GM19238 (cell line): ENCODE measurements at regions not wholly inside any gene's neighbourhood (a gene's known extent, or its start where the extent isn't known, plus 50 kb on each side); places are given as distances from the start of the nearest gene placed in this dataset.
A peak's percentile ranks its signal among the peaks of the same experiment; 100 is the strongest.

ENCODE experiments used
- DNase-seq: peaks from one replicate; pipeline ENCODE4 v3.0.0; 2011; ENCODE audit warnings: low spot score; ENCODE audit not compliant: insufficient read length

- DNase-seq = no peak
These were observed 121.9 kb downstream of the RPLP1 start for GRCh38 chr15:69574506-69574905.

DNA sequence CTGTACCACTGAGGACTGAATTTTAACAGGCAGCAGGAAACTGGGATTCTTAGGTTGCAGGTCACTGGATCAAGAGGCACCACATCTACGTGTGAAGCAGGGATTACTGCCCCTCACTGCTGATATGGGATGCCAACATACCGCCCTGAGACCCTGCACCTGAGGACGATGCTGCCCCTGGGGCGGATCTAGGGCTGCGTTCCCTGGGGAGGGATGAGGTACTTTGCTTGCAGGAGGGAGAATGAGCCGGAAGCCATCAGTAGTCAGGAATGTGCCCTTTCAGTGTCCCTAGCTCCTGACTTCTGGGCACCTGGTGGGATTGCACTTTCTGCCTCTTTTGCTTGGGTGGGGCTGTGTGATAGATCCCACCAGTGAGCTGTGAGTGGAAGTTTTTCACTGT is 122.8 kb downstream of the RPLP1 start:
- DNase-seq = no peak

DNA sequence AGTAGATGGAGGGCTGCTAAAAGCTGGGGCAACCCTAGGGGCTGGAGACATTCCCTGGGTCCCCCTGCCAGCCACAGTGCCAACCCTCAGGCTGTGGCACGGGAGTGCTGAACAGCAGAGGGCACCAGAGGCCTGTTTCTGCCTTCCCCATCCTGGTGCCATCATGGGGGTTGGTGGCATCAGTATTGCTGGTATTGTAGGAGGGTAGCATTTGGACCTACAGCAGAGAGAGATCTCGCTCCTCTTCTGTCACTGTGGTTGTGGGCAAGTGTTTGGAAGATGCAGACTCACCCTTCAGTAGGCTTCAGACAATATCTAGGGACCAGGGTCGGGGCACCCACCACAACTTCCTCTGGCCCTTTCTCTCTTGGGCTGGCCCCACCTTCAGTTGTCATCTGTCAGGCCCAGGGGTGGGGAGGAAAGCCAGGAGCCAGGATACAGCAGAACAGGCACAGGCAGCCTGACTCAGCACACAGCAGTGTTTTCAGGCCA is 123.5 kb downstream of the RPLP1 start:
- peak; percentile 25 for DNase-seq

GRCh38 chr15:69576948-69577351 is 124.3 kb downstream of the RPLP1 start:
- no peak for DNase-seq

GRCh38 chr15:69577397-69577796 is 124.8 kb downstream of the RPLP1 start:
- no peak for DNase-seq

- DNase-seq = no peak
These were observed 125.6 kb downstream of the RPLP1 start for GRCh38 chr15:69578252-69578651.

DNA sequence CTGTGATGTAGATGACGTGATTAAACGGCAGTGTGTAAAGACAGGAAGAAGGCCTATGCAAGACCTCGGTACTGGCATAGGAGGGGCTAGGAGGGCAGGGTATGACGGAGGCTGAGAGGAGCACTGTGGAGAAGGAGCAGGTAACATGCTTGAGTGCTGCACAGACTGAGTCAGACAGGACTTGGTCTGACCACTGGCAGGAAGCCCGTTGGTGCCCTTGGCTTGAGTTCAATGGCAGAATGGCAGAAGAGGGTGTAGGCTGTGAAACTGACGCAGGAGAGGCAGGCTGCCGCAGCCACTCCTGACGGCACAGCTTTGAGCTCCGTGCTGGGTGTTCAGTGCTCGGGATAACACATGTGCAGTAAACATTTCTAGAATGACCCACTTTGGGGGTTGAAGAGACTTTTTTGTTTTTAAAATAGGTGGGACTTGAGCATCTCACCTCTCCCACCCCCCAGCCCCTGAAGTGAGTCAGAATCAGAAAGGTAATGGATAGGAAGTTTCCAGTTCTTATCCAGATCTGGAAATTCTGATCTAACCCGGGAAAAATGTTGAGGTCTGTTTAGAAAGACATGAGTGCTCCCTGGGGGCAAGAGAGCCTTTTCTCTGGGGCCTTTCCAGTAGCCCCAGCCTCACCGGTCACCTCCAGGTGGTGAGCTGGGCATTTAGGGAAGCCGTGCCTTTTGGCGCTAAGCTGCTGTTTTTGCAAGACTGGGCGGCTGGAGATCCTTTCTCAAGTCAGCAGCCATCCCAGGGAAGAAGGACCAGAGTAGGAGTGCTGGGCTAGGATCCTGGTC is 126.4 kb downstream of the RPLP1 start:
- DNase-seq = no peak

DNA sequence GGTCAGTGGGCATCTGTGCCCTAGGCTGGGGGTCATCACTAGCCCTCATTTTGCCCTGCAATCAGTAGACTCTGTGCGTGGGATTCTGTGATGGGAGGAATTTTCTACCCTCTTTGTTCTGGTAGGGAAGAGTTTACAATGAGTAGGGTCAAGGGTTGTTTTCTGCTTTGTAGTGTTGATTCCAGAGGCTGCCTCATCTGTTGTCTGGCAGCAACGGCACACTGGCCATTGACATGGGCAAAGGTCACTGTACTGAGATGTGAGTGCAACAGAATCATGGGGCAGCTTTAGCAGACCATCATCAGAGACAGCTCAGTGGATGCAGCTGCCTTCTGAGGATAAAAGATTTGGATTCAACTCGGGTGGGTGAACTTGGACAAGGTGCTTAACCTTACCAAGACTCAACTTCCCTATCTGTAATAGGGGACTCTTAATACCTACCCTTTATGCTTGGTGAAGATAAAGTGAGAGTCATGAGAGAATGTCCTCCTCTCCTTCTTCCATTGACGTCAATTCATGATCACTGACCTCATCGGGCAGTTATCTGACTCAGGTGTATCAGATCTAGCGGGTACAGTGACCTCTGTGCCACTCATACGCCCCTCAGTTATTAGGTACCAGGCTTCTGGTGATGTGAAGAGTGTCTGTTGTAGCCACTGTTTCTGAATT is 127.5 kb downstream of the RPLP1 start:
- no peak for DNase-seq

DNA sequence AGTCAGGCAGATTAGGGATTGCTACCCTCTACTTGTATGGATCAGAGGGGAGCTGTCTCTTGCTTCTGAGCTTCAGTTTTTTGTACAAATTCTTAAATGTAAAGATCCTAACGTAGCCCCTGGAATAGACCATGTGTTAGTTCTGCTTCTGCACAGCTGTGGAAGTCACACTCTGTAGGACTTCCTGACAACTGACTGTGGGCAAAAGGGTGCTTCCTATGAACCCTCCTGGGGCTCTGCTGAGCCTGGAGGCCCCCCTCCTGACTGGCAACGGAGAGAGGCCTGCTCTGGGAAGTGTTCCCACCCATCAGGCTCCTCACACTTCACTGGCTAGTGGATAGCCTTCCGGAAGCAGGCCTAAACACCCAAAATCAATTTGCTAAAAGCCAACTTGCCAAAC is 131.0 kb downstream of the RPLP1 start:
- no peak for DNase-seq

DNA sequence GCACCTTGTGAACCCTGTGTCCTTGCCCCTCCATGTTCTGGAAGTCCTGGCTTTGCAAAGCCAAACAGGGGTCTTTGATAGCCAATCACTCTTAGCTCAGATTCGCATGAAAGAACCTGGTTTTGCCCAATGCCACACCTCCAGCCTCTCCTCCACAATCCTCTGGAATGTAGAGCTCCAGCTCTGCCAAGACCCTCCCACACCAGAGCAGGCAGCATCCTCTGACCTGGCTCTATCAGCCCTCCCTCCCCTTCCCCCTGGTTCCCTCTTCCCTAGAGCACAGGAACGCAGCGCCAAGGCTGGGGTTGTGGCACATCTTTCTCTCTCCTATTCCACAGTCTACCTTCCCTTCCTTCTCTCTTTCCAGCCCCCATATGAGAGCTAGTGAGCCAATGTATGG is 133.3 kb downstream of the RPLP1 start:
- no peak for DNase-seq

- no peak for DNase-seq
These were observed 134.1 kb downstream of the RPLP1 start for GRCh38 chr15:69586721-69587120.

GRCh38 chr15:69587723-69588426 is 135.3 kb downstream of the RPLP1 start:
- DNase-seq = no peak

GRCh38 chr15:69590201-69590710 is 137.6 kb downstream of the RPLP1 start:
- no peak for DNase-seq

DNA sequence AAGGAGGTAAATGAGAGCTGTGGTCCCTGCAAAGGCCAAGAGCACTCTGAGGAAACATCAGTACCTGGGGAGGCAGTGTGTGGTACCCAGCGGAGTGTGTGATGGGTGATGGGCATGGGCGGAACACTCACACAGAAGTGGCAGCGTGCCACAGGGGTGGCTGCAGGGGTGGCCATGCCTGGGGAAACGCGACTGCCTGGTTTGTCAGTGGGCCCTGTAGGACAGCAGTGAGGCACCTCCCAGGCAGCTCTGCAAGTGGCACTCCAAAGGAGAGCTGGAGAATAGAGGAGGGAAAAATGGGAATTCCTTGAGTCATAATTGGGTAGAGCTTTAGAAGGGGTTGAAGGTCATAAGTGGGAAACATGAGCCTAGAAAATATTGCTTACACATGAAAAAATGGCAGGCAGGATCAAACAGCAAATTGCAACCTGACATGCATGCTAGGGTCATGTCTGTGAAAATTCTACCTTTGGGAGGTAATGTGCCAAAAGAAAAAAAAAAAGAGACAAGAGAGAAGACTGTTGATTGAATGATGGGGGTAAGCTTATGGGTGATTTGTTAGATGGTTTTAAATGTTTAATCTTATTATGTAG is 138.4 kb downstream of the RPLP1 start:
- DNase-seq = no peak

DNA sequence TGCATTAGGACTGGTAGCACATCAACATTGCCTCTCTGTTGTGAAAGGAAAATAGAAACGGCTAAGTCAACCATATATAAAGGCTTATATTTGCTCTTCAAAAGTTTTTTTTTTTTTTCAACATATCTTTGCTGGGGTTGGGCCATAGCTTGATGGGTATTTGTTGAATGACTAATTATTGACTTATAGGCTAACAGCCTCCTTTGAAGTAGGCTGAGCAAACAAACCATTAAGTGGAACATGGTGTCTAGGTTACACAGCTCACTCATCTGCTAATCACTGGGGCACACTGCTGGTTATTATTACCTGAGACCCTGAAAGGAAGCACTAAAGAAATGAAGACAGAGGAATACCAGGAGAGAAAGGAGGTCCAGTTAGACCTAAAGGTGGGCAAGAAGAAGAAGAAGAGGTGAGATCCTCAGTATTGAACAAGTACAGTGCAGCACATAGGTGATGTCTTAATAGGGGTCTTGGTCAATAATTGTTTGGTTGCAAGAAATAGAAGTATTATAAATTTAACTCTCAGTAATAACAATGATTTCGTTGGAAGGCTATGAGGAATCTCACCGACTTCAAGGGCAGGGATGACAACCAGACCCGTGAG is 139.4 kb downstream of the RPLP1 start:
- no peak for DNase-seq

DNA sequence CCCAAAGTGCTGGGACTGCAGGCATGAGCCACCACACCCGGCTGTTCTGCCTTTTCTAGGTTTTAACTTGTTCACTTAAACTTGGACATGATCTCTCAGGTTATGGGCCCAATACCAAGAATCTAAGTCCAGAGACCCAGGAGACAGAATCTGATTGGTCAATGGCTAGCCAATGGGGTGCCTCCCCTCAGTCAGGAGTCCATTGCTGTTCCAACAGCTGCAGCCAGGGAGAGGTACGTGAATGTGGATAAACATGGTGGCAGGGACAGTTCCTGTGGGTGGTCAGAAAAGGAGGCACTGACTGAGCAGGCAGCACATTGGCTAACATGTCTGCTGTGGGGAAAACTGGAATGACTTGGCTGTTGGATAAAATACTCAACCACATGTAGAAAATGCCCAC is 140.3 kb downstream of the RPLP1 start:
- no peak for DNase-seq

DNA sequence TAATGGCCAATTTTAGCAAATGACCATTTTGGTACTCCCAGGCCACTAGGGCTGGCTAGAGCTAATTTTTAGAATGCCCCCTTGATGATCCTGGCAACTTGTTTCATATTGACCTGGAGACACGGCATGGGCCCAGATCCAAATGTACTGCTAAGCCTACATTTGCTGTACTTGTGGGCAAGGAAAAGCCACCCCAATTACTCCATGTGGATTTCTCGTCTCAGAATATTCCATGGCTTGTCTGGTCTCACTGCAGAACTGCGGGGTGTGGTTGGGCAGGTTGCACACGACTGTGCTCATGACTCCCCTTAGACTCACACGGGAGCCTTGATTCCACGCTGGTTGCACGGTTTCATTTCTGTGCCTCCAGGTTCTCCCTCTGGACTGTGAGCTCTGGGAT is 140.9 kb downstream of the RPLP1 start:
- no peak for DNase-seq

- DNase-seq = no peak
These were observed 141.7 kb downstream of the RPLP1 start for GRCh38 chr15:69593981-69594966.

GRCh38 chr15:69595009-69595791 is 142.6 kb downstream of the RPLP1 start:
- no peak for DNase-seq
